IMR-90 (cell line): ENCODE measurements at regions not wholly inside any gene's neighbourhood (a gene's known extent, or its start where the extent isn't known, plus 50 kb on each side); places are given as distances from the start of the nearest gene placed in this dataset.
A peak's percentile ranks its signal among the peaks of the same experiment; 100 is the strongest.

Experiments
- ATAC-seq: fragments of 200-7000 bp; cut with Tn5 transposase; 2 replicates; pipeline ENCODE4 v1.9.1; 2020; ENCODE audit warnings: low read depth, mild to moderate bottlenecking, moderate library complexity
- BruUV-seq: library from RNA; stranded (reverse); fragments of 400-500 nt; replicated peaks from 2 replicates; lab custom pipeline; 2021; lab: Mats Ljungman, UMichigan
- CTCF ChIA-PET: fragments of 300-600 bp; formaldehyde crosslinking; extraction: SDS; loops from one replicate; lab custom pipeline; 2021; ENCODE audit warnings: antibody characterized with exemption; lab: Yijun Ruan, JAX
- POLR2A ChIA-PET: fragments of 300-600 bp; sonication (Branson Sonifier 250); formaldehyde crosslinking; loops from one replicate; lab custom pipeline; 2022; ENCODE audit warnings: antibody characterized with exemption; ENCODE audit not compliant: unreplicated experiment; lab: Charles Lee
- DNase-seq: peaks from one replicate; pipeline ENCODE4 v3.0.0; 2013
- H2AFZ ChIP-seq: replicated peaks from 2 replicates; pipeline ENCODE3; 2013; ENCODE audit warnings: low read length, mild to moderate bottlenecking; ENCODE audit not compliant: poor library complexity
- H2AK5ac ChIP-seq: 2 replicates; pipeline ENCODE4 v1.6.1; 2013; ENCODE audit warnings: low read depth, low read length, inconsistent platforms
- H2AK9ac ChIP-seq: replicated peaks from 2 replicates; pipeline ENCODE3; 2013; ENCODE audit warnings: mild to moderate bottlenecking, low read depth, low read length, moderate library complexity; ENCODE audit not compliant: poor library complexity
- H2BK120ac ChIP-seq: 2 replicates; pipeline ENCODE4 v1.6.1; 2013; ENCODE audit warnings: low read depth, low read length, inconsistent platforms
- H2BK15ac ChIP-seq: 3 replicates; pipeline ENCODE4 v1.6.1; 2013; ENCODE audit warnings: low read depth, low read length, inconsistent platforms
- H2BK20ac ChIP-seq: 2 replicates; pipeline ENCODE4 v1.6.1; 2013; ENCODE audit warnings: low read depth, mild to moderate bottlenecking, inconsistent platforms, low read length, moderate library complexity
- H2BK5ac ChIP-seq: 2 replicates; pipeline ENCODE4 v1.6.1; 2013; ENCODE audit warnings: mild to moderate bottlenecking, low read depth, low read length, inconsistent platforms; ENCODE audit not compliant: poor library complexity, severe bottlenecking
- H3K14ac ChIP-seq: replicated peaks from 2 replicates; pipeline ENCODE4 v1.6.1; 2013; ENCODE audit warnings: low read depth, low read length, inconsistent platforms
- H3K18ac ChIP-seq: 2 replicates; pipeline ENCODE4 v1.6.1; 2013; ENCODE audit warnings: low read depth, low read length, control low read depth
- H3K23ac ChIP-seq: 2 replicates; pipeline ENCODE4 v1.6.1; 2013; ENCODE audit warnings: low read depth, low read length, inconsistent platforms
- H3K27ac ChIP-seq: 2 replicates; pipeline ENCODE4 v1.5.1; 2013; ENCODE audit warnings: mild to moderate bottlenecking, control low read depth, low read length; ENCODE audit not compliant: insufficient read depth
- H3K27me3 ChIP-seq: 2 replicates; pipeline ENCODE4 v1.6.1; 2013; ENCODE audit warnings: low read length; ENCODE audit not compliant: control insufficient read depth, insufficient read depth
- H3K36me3 ChIP-seq: 2 replicates; pipeline ENCODE4 v1.6.1; 2013; ENCODE audit warnings: low read length, mixed read lengths; ENCODE audit not compliant: control insufficient read depth, insufficient read depth
- H3K4ac ChIP-seq: 2 replicates; pipeline ENCODE4 v1.6.1; 2013; ENCODE audit warnings: low read depth, low read length, inconsistent platforms
- H3K4me1 ChIP-seq: 2 replicates; pipeline ENCODE4 v1.6.1; 2013; ENCODE audit warnings: low read length, mixed read lengths; ENCODE audit not compliant: control insufficient read depth, insufficient read depth
- H3K4me2 ChIP-seq: 2 replicates; pipeline ENCODE4 v1.6.1; 2013; ENCODE audit warnings: low read depth, mild to moderate bottlenecking, control low read depth, low read length, moderate library complexity
- H3K4me3 ChIP-seq: 2 replicates; pipeline ENCODE4 v1.5.1; 2013; ENCODE audit warnings: low read depth, mild to moderate bottlenecking, control low read depth, low read length, moderate library complexity; ENCODE audit not compliant: insufficient read depth
- H3K56ac ChIP-seq: 2 replicates; pipeline ENCODE4 v1.6.1; 2013; ENCODE audit warnings: low read length, inconsistent platforms; ENCODE audit not compliant: insufficient read depth; ENCODE audit errors: extremely low read depth
- H3K79me1 ChIP-seq, 2 experiments: 2 replicates each; pipeline ENCODE4 v1.6.1; 2013; ENCODE audit warnings: low read length in 2 of 2, inconsistent platforms in 1 of 2, low read depth in 1 of 2
- H3K9ac ChIP-seq: 2 replicates; pipeline ENCODE4 v1.6.1; 2013; ENCODE audit warnings: low read depth, low read length, control low read depth
- H3K9me1 ChIP-seq: 2 replicates; pipeline ENCODE4 v1.6.1; 2013; ENCODE audit warnings: low read length, inconsistent platforms; ENCODE audit not compliant: insufficient read depth
- H3K9me3 ChIP-seq: 2 replicates; pipeline ENCODE4 v1.6.1; 2013; ENCODE audit warnings: low read length; ENCODE audit not compliant: control insufficient read depth, insufficient read depth
- H4K20me1 ChIP-seq: 2 replicates; pipeline ENCODE4 v1.6.1; 2013; ENCODE audit warnings: low read length, inconsistent platforms; ENCODE audit not compliant: insufficient read depth
- H4K5ac ChIP-seq: 2 replicates; pipeline ENCODE4 v1.6.1; 2013; ENCODE audit warnings: mild to moderate bottlenecking, low read depth, low read length, control low read depth
- H4K8ac ChIP-seq, 2 experiments: 2 replicates each; pipeline ENCODE4 v1.6.1; 2013; ENCODE audit warnings: low read depth in 2 of 2, low read length in 2 of 2, control low read depth in 1 of 2, inconsistent platforms in 1 of 2
- H4K91ac ChIP-seq: 2 replicates; pipeline ENCODE4 v1.6.1; 2013; ENCODE audit warnings: low read depth, low read length, inconsistent platforms; ENCODE audit not compliant: insufficient read depth
- BHLHE40 ChIP-seq: fragments of 150-350 bp; IDR thresholded peaks from 2 replicates; pipeline ENCODE4 v1.6.1; 2016; ENCODE audit warnings: mild to moderate bottlenecking, low read depth, low read length
- CEBPB ChIP-seq: IDR thresholded peaks from 2 replicates; pipeline ENCODE4 v1.6.1; 2012; ENCODE audit warnings: low read depth, low read length, improper control_type of control experiment
- CHD1 ChIP-seq: IDR thresholded peaks from 2 replicates; pipeline ENCODE4 v1.6.1; 2012; ENCODE audit warnings: low read depth, low read length, improper control_type of control experiment
- FOS ChIP-seq: fragments of 150-350 bp; IDR thresholded peaks from 2 replicates; pipeline ENCODE4 v1.6.1; 2016; ENCODE audit warnings: low read depth, low read length
- MAFK ChIP-seq: IDR thresholded peaks from 2 replicates; pipeline ENCODE4 v1.6.1; 2012; ENCODE audit warnings: low read depth, low read length, improper control_type of control experiment
- MAZ ChIP-seq: IDR thresholded peaks from 2 replicates; pipeline ENCODE4 v1.6.1; 2012; ENCODE audit warnings: low read depth, mild to moderate bottlenecking, low read length, improper control_type of control experiment, moderate library complexity, borderline replicate concordance
- MXI1 ChIP-seq: IDR thresholded peaks from 2 replicates; pipeline ENCODE4 v1.6.1; 2012; ENCODE audit warnings: low read depth, mild to moderate bottlenecking, low read length, moderate library complexity, borderline replicate concordance
- NFE2L2 ChIP-seq: fragments of 150-350 bp; IDR thresholded peaks from 2 replicates; pipeline ENCODE4 v1.6.1; 2016; ENCODE audit warnings: low read depth, mild to moderate bottlenecking, low read length
- POLR2A ChIP-seq: IDR thresholded peaks from 2 replicates; pipeline ENCODE4 v1.6.1; 2012; ENCODE audit warnings: mild to moderate bottlenecking, low read depth, low read length
- RAD21 ChIP-seq: IDR thresholded peaks from 2 replicates; pipeline ENCODE4 v1.6.1; 2012; ENCODE audit warnings: low read length, improper control_type of control experiment
- RCOR1 ChIP-seq: IDR thresholded peaks from 2 replicates; pipeline ENCODE4 v1.6.1; 2012; ENCODE audit warnings: mild to moderate bottlenecking, low read length, improper control_type of control experiment; ENCODE audit not compliant: insufficient replicate concordance
- RFX5 ChIP-seq: IDR thresholded peaks from 2 replicates; pipeline ENCODE4 v1.8.0; 2012; ENCODE audit warnings: low read depth, mild to moderate bottlenecking, low read length, moderate library complexity
- SMC3 ChIP-seq: fragments of 150-350 bp; IDR thresholded peaks from 2 replicates; pipeline ENCODE4 v1.6.1; 2016; ENCODE audit warnings: low read depth, mild to moderate bottlenecking, antibody characterized with exemption, low read length, moderate library complexity
- USF2 ChIP-seq: fragments of 150-350 bp; IDR thresholded peaks from 2 replicates; pipeline ENCODE4 v1.6.1; 2017; ENCODE audit warnings: mild to moderate bottlenecking, antibody characterized with exemption, low read length, low read depth
- WGBS, 2 experiments: methylation state at CpG; one replicate each; pipeline versions ENCODE4 v1.1.5 to v1.1.7; 2013; ENCODE audit warnings: missing lambda C conversion rate in 2 of 2; ENCODE audit not compliant: insufficient read length in 1 of 2; ENCODE audit errors: extremely low coverage in 2 of 2; 5-methylcytosine and 5-hydroxymethylcytosine counted together
- dilution Hi-C: fragments of 300-500 bp; cut with HindIII; formaldehyde crosslinking; loops from one replicate; pipeline ENCODE4 v1.14.3; 2018; ENCODE audit warnings: low sequenced_read_pairs; ENCODE audit not compliant: unreplicated experiment
- in situ Hi-C: fragments of 300-500 bp; cut with MboI; formaldehyde crosslinking; loops from 3 replicates; pipeline ENCODE4 v1.14.3; 2019; ENCODE audit warnings: low sequenced_read_pairs, inconsistent platforms, mixed read lengths
- intact Hi-C: fragments of 100-400 bp; cut with micrococcal nuclease; formaldehyde crosslinking; loops from 2 replicates; pipeline ENCODE4 v1.10.0; 2022
- TF ChIP-seq, protein P1 (sequence below): fragments of 150-350 bp; IDR thresholded peaks from 2 replicates; pipeline ENCODE4 v1.6.1; 2016; ENCODE audit warnings: low read depth, mild to moderate bottlenecking, low read length, moderate library complexity, borderline replicate concordance
- TF ChIP-seq, protein P2 (sequence below): conservative IDR thresholded peaks from 2 replicates; pipeline ENCODE4 v1.5.1; 2012; ENCODE audit warnings: mild to moderate bottlenecking, low read depth, low read length, improper control_type of control experiment

DNA sequence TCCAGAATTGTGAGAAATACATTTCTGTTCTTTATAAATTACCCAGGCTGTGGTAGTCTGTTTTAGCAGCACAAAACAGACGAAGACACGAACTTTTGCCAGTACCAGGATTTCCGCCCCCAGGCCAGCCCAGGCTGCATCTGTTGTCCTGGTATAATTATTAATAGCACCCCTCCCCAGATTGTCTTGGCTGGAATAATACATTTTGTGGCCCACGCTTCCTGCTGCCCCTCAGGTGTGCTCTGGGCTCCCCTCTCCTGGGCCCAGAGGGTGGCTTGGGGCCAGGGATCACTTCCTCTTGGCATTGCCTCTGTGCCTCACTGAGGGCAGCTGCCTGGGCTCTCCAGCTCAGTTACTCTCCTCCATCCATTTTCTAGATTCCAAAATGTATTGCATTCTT lies 102.1 kb upstream of the HS6ST1 start:
- Histone ChIP-seq H3K14ac (no peak overlapping the region), H3K9me3 (peaks cover 2% of the 10 kb centered on the region), H3K56ac (no peak overlapping the region), H4K91ac (no peak overlapping the region), H3K36me3 (no peaks in the 10 kb centered on the region), H3K23ac (no peak overlapping the region), H2BK120ac (no peak overlapping the region), H3K4me3 (no peak overlapping the region), H3K4me2 (no peak overlapping the region), H3K9ac (no peak overlapping the region), H2AK9ac (no peak overlapping the region), H3K18ac (no peak overlapping the region), H4K5ac (no peak overlapping the region), H3K27ac (no peak overlapping the region), H2BK20ac (0 out of 2 replicates have a peak overlapping the region, but pooled peaks have one; percentile 99), H2BK5ac (no peak overlapping the region), H3K9me1 (peaks cover 3% of the 10 kb centered on the region; the same call in 1 of the 2 replicates), H3K79me1 (no peaks in the 10 kb centered on the region), H4K8ac (no peak overlapping the region), H4K20me1 (no peaks in the 10 kb centered on the region), H3K27me3 (no peaks in the 10 kb centered on the region), H3K4me1 (peaks cover 4% of the 10 kb centered on the region), H2AFZ (no peak overlapping the region), H3K4ac (no peak overlapping the region), H2AK5ac (no peak overlapping the region), H2BK15ac (no peak overlapping the region)
- DNase-seq = no peak
- ChIA-PET CTCF (no interaction called here), POLR2A (no interaction called here)
- dilution Hi-C loops (no loop called here), intact Hi-C loops (no loop called here), in situ Hi-C loops (no loop called here)
- 50% methylated on average over 1 of the region's 4 CpGs; no CpG with 5 or more reads in 1 of the 2 experiments for WGBS, 2 experiments
- TF ChIP-seq POLR2A = no peak
- TF ChIP-seq USF2 = no peak
- no peak for TF ChIP-seq MAFK
- TF ChIP-seq, protein P1, sequence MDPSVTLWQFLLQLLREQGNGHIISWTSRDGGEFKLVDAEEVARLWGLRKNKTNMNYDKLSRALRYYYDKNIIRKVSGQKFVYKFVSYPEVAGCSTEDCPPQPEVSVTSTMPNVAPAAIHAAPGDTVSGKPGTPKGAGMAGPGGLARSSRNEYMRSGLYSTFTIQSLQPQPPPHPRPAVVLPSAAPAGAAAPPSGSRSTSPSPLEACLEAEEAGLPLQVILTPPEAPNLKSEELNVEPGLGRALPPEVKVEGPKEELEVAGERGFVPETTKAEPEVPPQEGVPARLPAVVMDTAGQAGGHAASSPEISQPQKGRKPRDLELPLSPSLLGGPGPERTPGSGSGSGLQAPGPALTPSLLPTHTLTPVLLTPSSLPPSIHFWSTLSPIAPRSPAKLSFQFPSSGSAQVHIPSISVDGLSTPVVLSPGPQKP = no peak
- TF ChIP-seq, protein P2, sequence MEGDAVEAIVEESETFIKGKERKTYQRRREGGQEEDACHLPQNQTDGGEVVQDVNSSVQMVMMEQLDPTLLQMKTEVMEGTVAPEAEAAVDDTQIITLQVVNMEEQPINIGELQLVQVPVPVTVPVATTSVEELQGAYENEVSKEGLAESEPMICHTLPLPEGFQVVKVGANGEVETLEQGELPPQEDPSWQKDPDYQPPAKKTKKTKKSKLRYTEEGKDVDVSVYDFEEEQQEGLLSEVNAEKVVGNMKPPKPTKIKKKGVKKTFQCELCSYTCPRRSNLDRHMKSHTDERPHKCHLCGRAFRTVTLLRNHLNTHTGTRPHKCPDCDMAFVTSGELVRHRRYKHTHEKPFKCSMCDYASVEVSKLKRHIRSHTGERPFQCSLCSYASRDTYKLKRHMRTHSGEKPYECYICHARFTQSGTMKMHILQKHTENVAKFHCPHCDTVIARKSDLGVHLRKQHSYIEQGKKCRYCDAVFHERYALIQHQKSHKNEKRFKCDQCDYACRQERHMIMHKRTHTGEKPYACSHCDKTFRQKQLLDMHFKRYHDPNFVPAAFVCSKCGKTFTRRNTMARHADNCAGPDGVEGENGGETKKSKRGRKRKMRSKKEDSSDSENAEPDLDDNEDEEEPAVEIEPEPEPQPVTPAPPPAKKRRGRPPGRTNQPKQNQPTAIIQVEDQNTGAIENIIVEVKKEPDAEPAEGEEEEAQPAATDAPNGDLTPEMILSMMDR = no peak
- no peak for TF ChIP-seq BHLHE40
- TF ChIP-seq RCOR1 = no peak
- no peak for TF ChIP-seq MXI1
- no peak for TF ChIP-seq FOS
- TF ChIP-seq SMC3 = no peak
- TF ChIP-seq MAZ = no peak
- TF ChIP-seq CHD1 = no peak
- TF ChIP-seq NFE2L2 = no peak
- TF ChIP-seq CEBPB = no peak
- TF ChIP-seq RAD21 = no peak
- TF ChIP-seq RFX5 = no peak
- ATAC-seq = no peak
- no TSS peak for BruUV-seq
